B cell (primary cell): ENCODE measurements at regions not wholly inside any gene's neighbourhood (a gene's known extent, or its start where the extent isn't known, plus 50 kb on each side); places are given as distances from the start of the nearest gene placed in this dataset.

Source experiments
- ATAC-seq: fragments of 200-7000 bp; cut with Tn5 transposase; one replicate; pipeline ENCODE4 v1.10.0; 2021; ENCODE audit warnings: low read depth, mild to moderate bottlenecking, moderate number of reproducible peaks, moderate library complexity
- CTCF ChIA-PET: fragments of 350-600 bp; sonication (Branson Sonifier 250); formaldehyde crosslinking; loops from one replicate; lab custom pipeline; 2021; ENCODE audit warnings: antibody characterized with exemption, inconsistent platforms; lab: Charles Lee
- POLR2A ChIA-PET: fragments of 350-600 bp; sonication (Branson Sonifier 250); formaldehyde crosslinking; loops from one replicate; lab custom pipeline; 2021; ENCODE audit warnings: antibody characterized with exemption; lab: Charles Lee
- DNase-seq: peaks from one replicate; pipeline ENCODE4 v3.0.0; 2013
- H2AFZ ChIP-seq: 2 replicates; pipeline ENCODE4 v1.6.1; 2012; ENCODE audit warnings: mild to moderate bottlenecking, low read depth, low read length; ENCODE audit not compliant: insufficient read depth, poor library complexity, severe bottlenecking
- H3K27ac ChIP-seq, 2 donors: 1 replicate in 1 of 2; 2 replicates in 1 of 2; pipeline ENCODE4 v1.5.1; 2012 to 2013; ENCODE audit warnings: low read length in 2 of 2, mild to moderate bottlenecking in 2 of 2, moderate library complexity in 1 of 2
- H3K27me3 ChIP-seq, 4 experiments: fragments of 200-600 bp in 1 of 4; sonication (generic) in 1 of 4; replicated peaks in 1 of 4; 1 replicate in 2 of 4; 2 replicates in 2 of 4; pipeline versions ENCODE4 v1.6.1 to v1.7.0; 2013 to 2016; ENCODE audit warnings: low read length in 3 of 4, mild to moderate bottlenecking in 2 of 4, mixed read lengths in 1 of 4, moderate library complexity in 1 of 4; ENCODE audit not compliant: insufficient read depth in 4 of 4, control insufficient read depth in 3 of 4; ENCODE audit errors: control extremely low read depth in 1 of 4
- H3K36me3 ChIP-seq, 2 experiments: replicated peaks in 1 of 2; 1 replicate in 1 of 2; 2 replicates in 1 of 2; pipeline versions ENCODE4 v1.6.1 to v1.7.1; 2013; ENCODE audit warnings: low read length in 1 of 2; ENCODE audit not compliant: insufficient read depth in 2 of 2, control insufficient read depth in 1 of 2; ENCODE audit errors: control extremely low read depth in 1 of 2, extremely low read depth in 1 of 2
- H3K4me1 ChIP-seq, 2 donors: fragments of 200-600 bp in 1 of 2; sonication (generic) in 1 of 2; 1 replicate in 1 of 2; 2 replicates in 1 of 2; pipeline versions ENCODE4 v1.5.1 to v1.6.1; 2013 to 2017; ENCODE audit warnings: low read length in 2 of 2; ENCODE audit not compliant: control insufficient read depth in 2 of 2, insufficient read depth in 2 of 2
- H3K4me2 ChIP-seq: replicated peaks from 2 replicates; pipeline ENCODE3; 2012; ENCODE audit warnings: mild to moderate bottlenecking, low read depth, low read length; ENCODE audit not compliant: poor library complexity, severe bottlenecking
- H3K4me3 ChIP-seq, 5 experiments: fragments of 200-600 bp in 1 of 5; sonication (generic) in 1 of 5; 1 replicate in 3 of 5; 2 replicates in 2 of 5; pipeline versions ENCODE4 v1.5.1 to v1.7.0; 2011 to 2016; ENCODE audit warnings: low read length in 4 of 5, mild to moderate bottlenecking in 4 of 5, low read depth in 2 of 5, control low read depth in 1 of 5, moderate library complexity in 1 of 5; ENCODE audit not compliant: insufficient read depth in 1 of 5; ENCODE audit errors: control extremely low read depth in 1 of 5, extremely low read depth in 1 of 5
- H3K79me2 ChIP-seq: fragments of 200-600 bp; sonication (generic); one replicate; pipeline ENCODE4 v1.6.0; 2016; ENCODE audit warnings: low read length; ENCODE audit not compliant: control insufficient read depth, insufficient read depth
- H3K9ac ChIP-seq: fragments of 200-600 bp; sonication (generic); 2 replicates; pipeline ENCODE4 v1.6.1; 2017; ENCODE audit warnings: mild to moderate bottlenecking, low read length, moderate library complexity
- H3K9me3 ChIP-seq, 3 donors: one replicate each; pipeline versions ENCODE4 v1.6.1 to v1.7.1; 2013; ENCODE audit warnings: low read length in 2 of 3; ENCODE audit not compliant: control insufficient read depth in 2 of 3, insufficient read depth in 1 of 3; ENCODE audit errors: control extremely low read depth in 1 of 3
- H4K20me1 ChIP-seq: 2 replicates; pipeline ENCODE4 v1.6.0; 2012; ENCODE audit warnings: mild to moderate bottlenecking, low read length; ENCODE audit not compliant: insufficient read depth, control insufficient read depth, poor library complexity, severe bottlenecking
- H3K27ac Mint-ChIP-seq: one replicate; pipeline ENCODE4 v1.8.0; 2021; ENCODE audit warnings: mixed read lengths
- H3K27me3 Mint-ChIP-seq: one replicate; pipeline ENCODE4 v1.8.0; 2021; ENCODE audit warnings: mixed read lengths
- H3K4me1 Mint-ChIP-seq: one replicate; pipeline ENCODE4 v1.8.0; 2021; ENCODE audit warnings: mixed read lengths
- H3K4me3 Mint-ChIP-seq: one replicate; pipeline ENCODE4 v1.8.0; 2021; ENCODE audit warnings: mixed read lengths
- H3K9me3 Mint-ChIP-seq: one replicate; pipeline ENCODE4 v1.8.0; 2022; ENCODE audit warnings: mixed read lengths; ENCODE audit not compliant: insufficient read depth
- CTCF ChIP-seq: fragments of 200-600 bp; IDR thresholded peaks from one replicate; pipeline ENCODE4 v1.8.0; 2022; ENCODE audit warnings: antibody characterized with exemption, mild to moderate bottlenecking
- EZH2 ChIP-seq: IDR thresholded peaks from 2 replicates; pipeline ENCODE4 v1.6.1; 2012; ENCODE audit warnings: borderline replicate concordance, low read depth, mild to moderate bottlenecking, moderate library complexity, low read length; ENCODE audit not compliant: insufficient read depth, poor library complexity, severe bottlenecking
- WGBS: methylation state at CpG from one replicate; pipeline ENCODE4 v1.1.5; 2013; ENCODE audit warnings: missing lambda C conversion rate; ENCODE audit not compliant: insufficient coverage; 5-methylcytosine and 5-hydroxymethylcytosine counted together
- intact Hi-C: fragments of 100-400 bp; cut with micrococcal nuclease; formaldehyde crosslinking; loops from one replicate; pipeline ENCODE4 v1.10.0; 2022

DNA sequence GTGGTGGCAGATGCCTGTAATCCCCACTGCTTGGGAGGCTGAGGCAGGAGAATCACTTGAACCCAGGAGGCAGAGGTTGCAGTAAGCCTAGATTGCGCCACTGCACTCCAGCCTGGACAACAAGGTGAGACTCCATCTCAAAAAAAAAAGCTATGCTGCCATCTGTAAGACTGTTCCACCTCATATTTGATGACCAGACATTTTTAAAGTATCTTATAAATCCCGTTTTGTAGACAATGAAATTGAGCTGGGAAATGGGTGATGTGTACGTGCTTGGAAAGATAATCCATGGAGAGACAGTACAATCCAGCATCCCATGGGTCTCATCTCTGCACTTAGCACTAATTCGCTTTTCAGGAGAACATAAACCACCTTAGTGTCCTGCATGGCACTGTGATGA, 126.5 kb upstream of the ATP5MC3 start:
- intact Hi-C loops, result no loop called here
- Histone ChIP-seq H3K27ac (no peak overlapping the region), H3K27me3 (peaks cover 0 to 4% (median 2%) of the 10 kb centered on the region in 4 experiments), H3K9ac (no peak overlapping the region), H3K4me1 (no peaks in the 10 kb centered on the region), H3K36me3 (no peaks in the 10 kb centered on the region), H4K20me1 (no peaks in the 10 kb centered on the region), H3K4me3 (no peak overlapping the region), H3K79me2 (no peaks in the 10 kb centered on the region), H3K4me2 (no peak overlapping the region), H2AFZ (no peak overlapping the region), H3K9me3 (no peaks in the 10 kb centered on the region)
- Mint-ChIP-seq H3K4me3 (no peak overlapping the region), H3K27me3 (peaks cover 16% of the 10 kb centered on the region), H3K4me1 (no peaks in the 10 kb centered on the region), H3K27ac (no peak overlapping the region), H3K9me3 (no peaks in the 10 kb centered on the region)
- DNase-seq, result no peak
- CTCF ChIA-PET, result no interaction called here
- 50% methylated on average over 1 of the region's 4 CpGs for WGBS
- no peak for TF ChIP-seq CTCF
- TF ChIP-seq EZH2, result no peak
- no peak for ATAC-seq
- POLR2A ChIA-PET, result no interaction called here

DNA sequence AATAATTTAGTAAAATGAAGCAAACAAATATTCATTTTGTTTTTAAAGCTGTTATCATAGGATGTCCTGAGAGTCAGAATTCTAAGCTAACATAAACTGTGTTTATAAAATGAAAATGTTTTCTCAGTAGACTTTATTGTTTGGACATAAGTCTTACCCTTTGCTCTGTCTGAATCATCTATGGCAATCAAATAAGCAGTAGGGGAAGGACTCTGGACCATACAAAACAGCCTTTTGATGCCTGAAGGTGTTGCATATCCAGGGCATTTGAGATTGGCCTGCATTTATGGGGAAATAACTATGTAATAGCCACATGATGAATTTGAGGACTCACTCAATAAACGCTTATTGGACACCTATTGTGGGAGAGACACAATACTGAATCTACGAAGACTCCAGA, 123.0 kb upstream of the ATP5MC3 start:
- intact Hi-C loops, result no loop called here
- WGBS, result no CpG with 5 or more reads among the region's 2 CpGs
- no peak for ATAC-seq
- no peak overlapping the region for H3K9ac ChIP-seq
- H3K27ac Mint-ChIP-seq, result no peak overlapping the region
- no peaks in the 10 kb centered on the region for H3K4me1 ChIP-seq
- H3K27me3 Mint-ChIP-seq, result peaks cover 14% of the 10 kb centered on the region
- no peak overlapping the region for H3K4me2 ChIP-seq
- CTCF ChIA-PET, result no interaction called here
- no peak overlapping the region for H3K4me3 ChIP-seq
- no peak for DNase-seq
- POLR2A ChIA-PET, result no interaction called here
- no peak overlapping the region for H2AFZ ChIP-seq
- peaks cover 0 to 6% (median 2%) of the 10 kb centered on the region in 4 experiments for H3K27me3 ChIP-seq
- no peaks in the 10 kb centered on the region for H4K20me1 ChIP-seq
- no peak overlapping the region for H3K4me3 Mint-ChIP-seq
- H3K4me1 Mint-ChIP-seq, result no peaks in the 10 kb centered on the region
- no peaks in the 10 kb centered on the region for H3K79me2 ChIP-seq
- H3K9me3 Mint-ChIP-seq, result no peaks in the 10 kb centered on the region
- H3K9me3 ChIP-seq, result no peaks in the 10 kb centered on the region
- TF ChIP-seq EZH2, result no peak
- TF ChIP-seq CTCF, result no peak
- H3K36me3 ChIP-seq, result no peaks in the 10 kb centered on the region
- no peak overlapping the region for H3K27ac ChIP-seq
